ENCODE measurements at regions not wholly inside any gene's neighbourhood (a gene's known extent, or its start where the extent isn't known, plus 50 kb on each side); places are given as distances from the start of the nearest gene placed in this dataset.
"Not testable (repeated sequence)": the region's sequence is repeated elsewhere in the genome, so short reads cannot be mapped to it uniquely, and the experiment has no call there.

DNA sequence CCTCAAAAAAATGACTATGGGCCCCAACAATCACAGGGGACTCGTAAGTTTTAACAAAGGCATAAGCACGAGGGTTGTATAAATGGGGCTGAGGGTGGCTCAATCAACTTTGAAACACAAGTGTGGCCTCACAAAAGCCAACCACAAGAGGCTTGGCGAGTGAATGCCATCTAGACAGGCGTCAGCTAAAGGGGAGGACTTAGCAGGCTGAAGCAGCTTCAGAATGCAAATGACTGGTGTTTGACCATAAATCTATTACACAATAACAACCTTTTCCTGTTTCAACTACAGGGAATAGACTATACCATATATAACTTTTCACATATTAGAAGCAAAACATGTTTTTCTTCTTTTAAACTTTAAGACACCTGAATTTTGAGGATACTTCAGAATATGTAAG is 777.9 kb downstream of the FSCB start:
- no peak for DNase-seq
- TF ChIP-seq POLR2A (IDR thresholded peaks at IDR 0.05): no peak
- TF ChIP-seq, protein P1, sequence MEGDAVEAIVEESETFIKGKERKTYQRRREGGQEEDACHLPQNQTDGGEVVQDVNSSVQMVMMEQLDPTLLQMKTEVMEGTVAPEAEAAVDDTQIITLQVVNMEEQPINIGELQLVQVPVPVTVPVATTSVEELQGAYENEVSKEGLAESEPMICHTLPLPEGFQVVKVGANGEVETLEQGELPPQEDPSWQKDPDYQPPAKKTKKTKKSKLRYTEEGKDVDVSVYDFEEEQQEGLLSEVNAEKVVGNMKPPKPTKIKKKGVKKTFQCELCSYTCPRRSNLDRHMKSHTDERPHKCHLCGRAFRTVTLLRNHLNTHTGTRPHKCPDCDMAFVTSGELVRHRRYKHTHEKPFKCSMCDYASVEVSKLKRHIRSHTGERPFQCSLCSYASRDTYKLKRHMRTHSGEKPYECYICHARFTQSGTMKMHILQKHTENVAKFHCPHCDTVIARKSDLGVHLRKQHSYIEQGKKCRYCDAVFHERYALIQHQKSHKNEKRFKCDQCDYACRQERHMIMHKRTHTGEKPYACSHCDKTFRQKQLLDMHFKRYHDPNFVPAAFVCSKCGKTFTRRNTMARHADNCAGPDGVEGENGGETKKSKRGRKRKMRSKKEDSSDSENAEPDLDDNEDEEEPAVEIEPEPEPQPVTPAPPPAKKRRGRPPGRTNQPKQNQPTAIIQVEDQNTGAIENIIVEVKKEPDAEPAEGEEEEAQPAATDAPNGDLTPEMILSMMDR (IDR thresholded peaks at IDR 0.05): no peak

DNA sequence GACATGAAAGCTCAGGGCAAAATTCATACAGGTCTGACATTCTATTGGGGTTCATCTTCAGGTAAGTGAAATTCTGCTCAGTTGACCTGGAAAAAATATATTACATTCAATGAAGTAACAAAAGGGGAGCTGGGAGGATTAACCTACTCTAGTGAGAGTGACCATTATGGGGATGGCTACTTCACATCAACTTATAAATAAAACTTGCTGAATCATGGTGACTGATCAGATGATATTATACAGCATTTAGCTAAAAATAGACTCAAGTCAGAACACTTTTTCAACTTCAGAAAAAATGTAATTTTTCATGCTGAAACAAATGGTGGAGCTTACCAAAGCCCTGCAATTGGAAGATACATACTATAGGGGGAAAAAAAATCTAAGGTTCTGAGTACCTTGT is 800.2 kb downstream of the FSCB start:
- no peak for DNase-seq
- H3K36me3 ChIP-seq: no peaks in the 10 kb centered on the region
- H3K27ac ChIP-seq: no peak overlapping the region
- no peaks in the 10 kb centered on the region for H3K27me3 ChIP-seq
- no peaks in the 10 kb centered on the region for H3K9me3 ChIP-seq
- H3K4me1 ChIP-seq: no peaks in the 10 kb centered on the region
- no peak overlapping the region for H3K4me3 ChIP-seq
- TF ChIP-seq, protein P1 (IDR thresholded peaks at IDR 0.05): no peak
- no peak for TF ChIP-seq POLR2A (IDR thresholded peaks at IDR 0.05)

More for the DNA sequence above, 777.9 kb downstream of the FSCB start:
- Histone ChIP-seq H3K36me3 (no peaks in the 10 kb centered on the region), H3K27me3 (no peaks in the 10 kb centered on the region), H3K9me3 (no peaks in the 10 kb centered on the region), H3K27ac (no peak overlapping the region), H3K4me1 (no peaks in the 10 kb centered on the region), H3K4me3 (no peak overlapping the region)

DNA sequence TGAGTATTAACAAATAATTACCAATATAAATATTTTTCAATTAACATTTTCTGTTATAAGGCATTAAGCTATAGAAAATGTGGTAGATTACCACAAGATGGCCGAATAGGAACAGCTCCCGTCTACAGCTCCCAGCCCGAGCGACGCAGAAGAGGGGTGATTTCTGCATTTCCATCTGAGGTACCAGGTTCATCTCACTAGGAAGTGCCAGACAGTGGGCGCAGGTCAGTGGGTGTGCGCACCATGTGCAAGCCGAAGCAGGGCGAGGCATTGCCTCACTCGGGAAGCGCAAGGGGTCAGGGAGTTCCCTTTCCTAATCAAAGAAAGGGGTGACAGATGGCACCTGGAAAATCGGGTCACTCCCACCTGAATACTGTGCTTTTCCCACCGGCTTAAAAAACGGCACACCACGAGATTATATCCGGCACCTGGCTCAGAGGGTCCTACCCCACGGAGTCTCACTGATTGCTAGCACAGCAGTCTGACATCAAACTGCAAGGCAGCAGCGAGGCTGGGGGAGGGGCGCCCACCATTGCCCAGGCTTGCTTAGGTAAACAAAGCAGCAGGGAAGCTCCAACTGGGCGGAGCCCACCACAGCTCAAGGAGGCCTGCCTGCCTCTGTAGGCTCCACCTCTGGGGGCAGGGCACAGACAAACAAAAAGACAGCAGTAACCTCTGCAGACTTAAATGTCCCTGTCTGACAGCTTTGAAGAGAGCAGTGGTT is 808.4 kb downstream of the FSCB start:
- H3K27me3 ChIP-seq, DNase-seq, H3K36me3 ChIP-seq, H3K4me3 ChIP-seq, H3K9me3 ChIP-seq, H3K4me1 ChIP-seq, H3K27ac ChIP-seq: not testable (repeated sequence)

DNA sequence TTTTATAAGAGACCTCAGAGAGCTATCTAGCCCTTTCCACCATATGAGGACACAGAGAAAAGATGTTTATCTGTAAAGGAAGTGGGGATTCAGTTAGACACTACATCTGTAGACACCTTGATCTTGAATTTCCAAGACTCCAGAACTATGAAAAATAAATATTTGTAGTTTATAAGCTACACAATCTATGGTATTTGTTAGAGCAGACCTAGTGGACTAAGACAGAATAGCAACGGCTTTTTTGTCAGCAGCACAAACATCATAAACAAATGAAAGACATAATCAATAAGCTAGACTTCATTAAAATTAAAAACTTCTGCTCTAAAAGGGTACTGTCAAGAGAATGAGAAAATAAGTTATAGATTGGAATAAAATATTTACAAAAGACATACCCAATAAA is 810.1 kb downstream of the FSCB start:
- Histone ChIP-seq H3K4me1 (no peaks in the 10 kb centered on the region), H3K36me3 (no peaks in the 10 kb centered on the region), H3K27me3 (no peaks in the 10 kb centered on the region), H3K27ac (no peak overlapping the region), H3K4me3 (no peak overlapping the region), H3K9me3 (no peaks in the 10 kb centered on the region)
- TF ChIP-seq POLR2A (IDR thresholded peaks at IDR 0.05): no peak
- TF ChIP-seq, protein P1 (IDR thresholded peaks at IDR 0.05): peak in 1 of 6 experiments; percentile 6
- DNase-seq: no peak

DNA sequence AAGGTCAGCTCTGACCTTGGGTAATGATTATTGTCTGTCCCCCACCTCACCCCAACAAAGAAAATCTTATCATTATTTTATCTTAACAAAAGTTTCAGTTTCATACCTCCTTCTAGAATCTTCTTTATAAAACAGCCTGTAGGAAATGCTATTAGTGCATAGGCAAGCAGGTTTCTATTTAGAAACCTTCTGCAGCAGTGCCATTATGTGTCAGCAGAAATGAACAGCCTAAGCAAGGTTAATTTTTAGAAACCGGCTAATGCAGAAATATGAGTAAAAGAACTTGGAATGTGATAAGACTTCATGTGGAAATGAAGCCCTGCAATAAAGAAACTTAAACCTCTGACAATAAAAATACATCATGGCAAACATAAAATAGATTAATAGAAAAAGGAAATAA is 814.4 kb downstream of the FSCB start:
- TF ChIP-seq, protein P1 (IDR thresholded peaks at IDR 0.05): no peak
- no peak for TF ChIP-seq POLR2A (IDR thresholded peaks at IDR 0.05)
- H3K4me1 ChIP-seq: no peaks in the 10 kb centered on the region
- H3K27ac ChIP-seq: no peak overlapping the region
- no peak overlapping the region for H3K4me3 ChIP-seq
- H3K27me3 ChIP-seq: no peaks in the 10 kb centered on the region
- H3K36me3 ChIP-seq: no peaks in the 10 kb centered on the region
- no peak for DNase-seq
- H3K9me3 ChIP-seq: no peaks in the 10 kb centered on the region

DNA sequence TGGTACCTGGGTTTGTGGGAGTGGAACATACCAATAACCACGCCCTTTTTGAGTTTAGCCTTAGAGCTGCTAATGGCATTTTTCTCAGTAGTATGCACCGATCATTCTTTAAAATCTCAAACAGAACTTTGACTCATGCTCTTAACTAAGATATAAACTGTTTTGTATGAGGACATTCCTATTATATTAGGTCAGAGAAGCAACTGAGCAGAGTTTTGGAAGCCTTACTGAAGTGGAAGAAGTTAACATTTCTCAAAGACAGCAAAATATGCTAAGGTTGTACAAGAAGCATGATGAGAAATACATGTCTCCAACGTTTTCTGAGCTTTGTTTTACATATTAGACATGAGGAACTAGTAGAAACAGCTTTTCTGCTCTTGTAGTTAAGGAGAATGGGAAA is 819.2 kb downstream of the FSCB start:
- TF ChIP-seq, protein P1 (IDR thresholded peaks at IDR 0.05): no peak
- TF ChIP-seq POLR2A (IDR thresholded peaks at IDR 0.05): no peak
- no peaks in the 10 kb centered on the region for H3K36me3 ChIP-seq
- H3K4me3 ChIP-seq: no peak overlapping the region
- no peaks in the 10 kb centered on the region for H3K4me1 ChIP-seq
- DNase-seq: no peak
- H3K27ac ChIP-seq: no peak overlapping the region
- H3K9me3 ChIP-seq: no peaks in the 10 kb centered on the region
- no peaks in the 10 kb centered on the region for H3K27me3 ChIP-seq
